ENCODE measurements at regions not wholly inside any gene's neighbourhood (a gene's known extent, or its start where the extent isn't known, plus 50 kb on each side); places are given as distances from the start of the nearest gene placed in this dataset.

- ATAC-seq (ENCODE audit: low read depth) (no peak), DNase-seq (no peak)
- no peak overlapping the region for H3K4me2 ChIP-seq (replicated peaks; ENCODE audit: low read depth, low read length, poor library complexity, severe bottlenecking)
- H3K79me2 ChIP-seq (ENCODE audit: control insufficient read depth, insufficient read depth, low read length) = no peaks in the 10 kb centered on the region
- intact Hi-C loops (cut with micrococcal nuclease) = no loop called here
- CTCF ChIA-PET = interaction anchor here (0.6 kb wide), 1 partner anchor 83 kb away, joined by 3 read pairs; no protein-coding TSS in a partner anchor
- no CpG with 5 or more reads among the region's 2 CpGs for WGBS (ENCODE audit: insufficient coverage)
- no peak overlapping the region for H3K4me3 Mint-ChIP-seq
- H3K9me3 Mint-ChIP-seq (ENCODE audit: insufficient read depth) = no peaks in the 10 kb centered on the region
- H3K9ac ChIP-seq (ENCODE audit: low read length) = no peak overlapping the region
- TF ChIP-seq CTCF (IDR thresholded peaks at IDR 0.05) (no peak), EZH2 (IDR thresholded peaks at IDR 0.05; ENCODE audit: borderline replicate concordance, insufficient read depth, low read depth, low read length, poor library complexity, severe bottlenecking) (no peak)
- POLR2A ChIA-PET = no interaction called here
- no peaks in the 10 kb centered on the region for H3K36me3 ChIP-seq (replicated peaks in 1 of 2; ENCODE audit: control extremely low read depth in 1 of 2, control insufficient read depth in 1 of 2, extremely low read depth in 1 of 2, insufficient read depth in 2 of 2, low read length in 1 of 2)
- no peak overlapping the region for H3K4me3 ChIP-seq (ENCODE audit: control extremely low read depth in 1 of 5, extremely low read depth in 1 of 5, insufficient read depth in 1 of 5, low read depth in 2 of 5, low read length in 4 of 5)
- H3K4me1 Mint-ChIP-seq = no peaks in the 10 kb centered on the region
- no peaks in the 10 kb centered on the region for H3K4me1 ChIP-seq (ENCODE audit: control insufficient read depth in 2 of 2, insufficient read depth in 2 of 2, low read length in 2 of 2)
- H3K27ac ChIP-seq (ENCODE audit: low read length in 2 of 2) = no peak overlapping the region
- H3K27me3 ChIP-seq (replicated peaks in 1 of 4; ENCODE audit: control extremely low read depth in 1 of 4, control insufficient read depth in 3 of 4, insufficient read depth in 4 of 4, low read length in 3 of 4) = no peaks in the 10 kb centered on the region
- H4K20me1 ChIP-seq (ENCODE audit: control insufficient read depth, insufficient read depth, low read length, poor library complexity, severe bottlenecking) = no peaks in the 10 kb centered on the region
- H3K27ac Mint-ChIP-seq = no peak overlapping the region
- peaks cover 0 to 3% (median 0%) of the 10 kb centered on the region in 3 donors for H3K9me3 ChIP-seq (ENCODE audit: control extremely low read depth in 1 of 3, control insufficient read depth in 2 of 3, insufficient read depth in 1 of 3, low read length in 2 of 3)
- peaks cover 3% of the 10 kb centered on the region for H3K27me3 Mint-ChIP-seq
- H2AFZ ChIP-seq (ENCODE audit: insufficient read depth, low read depth, low read length, poor library complexity, severe bottlenecking) = no peak overlapping the region
These were observed 62.3 kb upstream of the PLSCR4 start for GRCh38 chr3:146313031-146313745.

GRCh38 chr3:146308682-146309081 lies 57.8 kb upstream of the PLSCR4 start:
- Histone ChIP-seq H3K79me2 (ENCODE audit: control insufficient read depth, insufficient read depth, low read length) (no peaks in the 10 kb centered on the region), H3K9me3 (ENCODE audit: control extremely low read depth in 1 of 3, control insufficient read depth in 2 of 3, insufficient read depth in 1 of 3, low read length in 2 of 3) (peaks cover 0 to 4% (median 0%) of the 10 kb centered on the region in 3 donors), H3K9ac (ENCODE audit: low read length) (no peak overlapping the region), H3K4me3 (ENCODE audit: control extremely low read depth in 1 of 5, extremely low read depth in 1 of 5, insufficient read depth in 1 of 5, low read depth in 2 of 5, low read length in 4 of 5) (no peak overlapping the region), H3K36me3 (replicated peaks in 1 of 2; ENCODE audit: control extremely low read depth in 1 of 2, control insufficient read depth in 1 of 2, extremely low read depth in 1 of 2, insufficient read depth in 2 of 2, low read length in 1 of 2) (no peaks in the 10 kb centered on the region), H3K27ac (ENCODE audit: low read length in 2 of 2) (no peak overlapping the region), H3K4me2 (replicated peaks; ENCODE audit: low read depth, low read length, poor library complexity, severe bottlenecking) (no peak overlapping the region), H4K20me1 (ENCODE audit: control insufficient read depth, insufficient read depth, low read length, poor library complexity, severe bottlenecking) (no peaks in the 10 kb centered on the region), H3K27me3 (replicated peaks in 1 of 4; ENCODE audit: control extremely low read depth in 1 of 4, control insufficient read depth in 3 of 4, insufficient read depth in 4 of 4, low read length in 3 of 4) (no peaks in the 10 kb centered on the region), H3K4me1 (ENCODE audit: control insufficient read depth in 2 of 2, insufficient read depth in 2 of 2, low read length in 2 of 2) (no peaks in the 10 kb centered on the region), H2AFZ (ENCODE audit: insufficient read depth, low read depth, low read length, poor library complexity, severe bottlenecking) (no peak overlapping the region)
- no peak for DNase-seq
- H3K27me3 Mint-ChIP-seq = no peaks in the 10 kb centered on the region
- WGBS (ENCODE audit: insufficient coverage) = no CpG with 5 or more reads among the region's 3 CpGs
- H3K27ac Mint-ChIP-seq = no peak overlapping the region
- POLR2A ChIA-PET = no interaction called here
- CTCF ChIA-PET = no interaction called here
- TF ChIP-seq EZH2 (IDR thresholded peaks at IDR 0.05; ENCODE audit: borderline replicate concordance, insufficient read depth, low read depth, low read length, poor library complexity, severe bottlenecking) = no peak
- TF ChIP-seq CTCF (IDR thresholded peaks at IDR 0.05) = no peak
- H3K4me3 Mint-ChIP-seq = no peak overlapping the region
- ATAC-seq (ENCODE audit: low read depth) = no peak
- H3K9me3 Mint-ChIP-seq (ENCODE audit: insufficient read depth) = no peaks in the 10 kb centered on the region
- H3K4me1 Mint-ChIP-seq = no peaks in the 10 kb centered on the region
- intact Hi-C loops (cut with micrococcal nuclease) = no loop called here

All from B cell (primary cell).